ENCODE measurements at regions not wholly inside any gene's neighbourhood (a gene's known extent, or its start where the extent isn't known, plus 50 kb on each side); places are given as distances from the start of the nearest gene placed in this dataset.
"Not testable (repeated sequence)": the region's sequence is repeated elsewhere in the genome, so short reads cannot be mapped to it uniquely, and the experiment has no call there.

DNA sequence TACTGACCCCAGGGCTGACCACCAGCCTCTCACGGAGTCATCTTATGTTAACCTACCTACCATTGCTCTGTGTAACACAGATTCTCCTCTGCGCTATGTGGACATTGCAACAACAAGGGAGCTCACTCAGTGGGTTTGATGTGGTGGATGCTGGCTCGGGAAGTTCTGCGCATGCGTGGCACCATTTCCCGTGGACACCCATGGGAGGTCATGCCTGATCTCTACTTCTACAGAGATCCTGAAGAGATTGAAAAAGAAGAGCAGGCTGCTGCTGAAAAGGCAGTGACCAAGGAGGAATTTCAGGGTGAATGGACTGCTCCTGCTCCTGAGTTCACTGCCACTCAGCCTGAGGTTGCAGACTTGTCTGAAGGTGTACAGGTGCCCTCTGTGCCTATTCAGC, 102.4 kb upstream of the DUSP21 start:
- TF ChIP-seq, protein P1, sequence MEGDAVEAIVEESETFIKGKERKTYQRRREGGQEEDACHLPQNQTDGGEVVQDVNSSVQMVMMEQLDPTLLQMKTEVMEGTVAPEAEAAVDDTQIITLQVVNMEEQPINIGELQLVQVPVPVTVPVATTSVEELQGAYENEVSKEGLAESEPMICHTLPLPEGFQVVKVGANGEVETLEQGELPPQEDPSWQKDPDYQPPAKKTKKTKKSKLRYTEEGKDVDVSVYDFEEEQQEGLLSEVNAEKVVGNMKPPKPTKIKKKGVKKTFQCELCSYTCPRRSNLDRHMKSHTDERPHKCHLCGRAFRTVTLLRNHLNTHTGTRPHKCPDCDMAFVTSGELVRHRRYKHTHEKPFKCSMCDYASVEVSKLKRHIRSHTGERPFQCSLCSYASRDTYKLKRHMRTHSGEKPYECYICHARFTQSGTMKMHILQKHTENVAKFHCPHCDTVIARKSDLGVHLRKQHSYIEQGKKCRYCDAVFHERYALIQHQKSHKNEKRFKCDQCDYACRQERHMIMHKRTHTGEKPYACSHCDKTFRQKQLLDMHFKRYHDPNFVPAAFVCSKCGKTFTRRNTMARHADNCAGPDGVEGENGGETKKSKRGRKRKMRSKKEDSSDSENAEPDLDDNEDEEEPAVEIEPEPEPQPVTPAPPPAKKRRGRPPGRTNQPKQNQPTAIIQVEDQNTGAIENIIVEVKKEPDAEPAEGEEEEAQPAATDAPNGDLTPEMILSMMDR (IDR thresholded peaks at IDR 0.05) = not testable (repeated sequence)
- TF ChIP-seq POLR2A (IDR thresholded peaks at IDR 0.05) = not testable (repeated sequence)

Data from thyroid gland (tissue), 4 donors.